Activated CD4-positive, CD25-positive, alpha-beta regulatory T cell treated with anti-CD3 and anti-CD28 coated beads, Interleukin-2, amount 50 U/mL, for 72 hours (primary cell): ENCODE measurements at regions not wholly inside any gene's neighbourhood (a gene's known extent, or its start where the extent isn't known, plus 50 kb on each side); places are given as distances from the start of the nearest gene placed in this dataset.

Source experiments
- DNase-seq: peaks from one replicate; pipeline ENCODE4 v3.0.0; 2021

DNA sequence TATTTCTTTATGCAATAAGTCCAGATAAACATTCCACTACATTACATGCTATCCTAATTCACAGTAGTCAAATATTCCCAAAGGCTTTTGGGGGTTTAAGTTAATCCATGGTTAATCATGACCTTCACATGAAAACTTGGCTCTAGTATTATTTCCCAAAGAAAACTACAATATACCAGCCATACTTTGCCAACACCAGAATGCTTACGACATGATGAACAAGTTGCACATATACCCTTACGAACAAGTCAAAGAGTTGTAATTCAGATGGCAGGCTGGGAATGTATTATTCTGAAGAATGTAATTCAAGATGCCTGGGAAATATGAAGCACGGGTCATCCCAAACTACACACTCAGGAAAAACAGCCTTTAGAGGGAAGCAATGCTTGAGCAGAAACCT is 499.6 kb downstream of the PPARGC1A start:
- no peak for DNase-seq

DNA sequence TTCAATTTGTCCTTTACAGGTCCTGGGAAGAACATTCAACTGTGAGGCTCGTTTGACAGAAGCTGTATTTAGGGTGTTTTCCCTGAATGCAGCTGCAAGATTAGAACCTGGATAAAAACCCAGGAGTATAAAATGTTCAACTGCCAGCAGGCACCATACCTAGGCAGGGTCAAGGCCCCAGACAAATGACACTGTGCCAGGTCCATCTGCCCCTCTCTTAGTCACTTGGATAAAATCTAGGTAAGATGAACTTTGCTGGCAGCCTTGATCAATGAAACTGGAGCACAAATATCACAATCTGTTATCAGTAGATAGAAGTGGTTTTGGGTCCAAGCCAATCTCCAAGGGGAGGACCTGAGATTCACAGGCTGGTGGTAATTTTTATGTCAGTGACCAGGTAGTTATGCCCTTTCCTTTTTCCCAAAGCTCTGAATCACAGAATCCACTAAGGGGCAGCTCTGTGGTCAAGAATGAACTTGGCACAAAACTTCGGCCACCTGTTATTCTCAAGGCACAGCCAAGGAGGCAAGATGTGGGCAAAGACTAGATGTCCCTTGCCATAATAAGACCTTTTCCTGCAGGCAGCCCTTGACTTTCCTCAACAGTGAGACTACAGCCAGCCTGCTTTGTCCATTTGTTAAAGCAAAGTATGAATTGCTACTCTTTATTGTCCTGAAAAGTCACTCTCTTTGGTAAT is 501.0 kb downstream of the PPARGC1A start:
- DNase-seq = no peak

DNA sequence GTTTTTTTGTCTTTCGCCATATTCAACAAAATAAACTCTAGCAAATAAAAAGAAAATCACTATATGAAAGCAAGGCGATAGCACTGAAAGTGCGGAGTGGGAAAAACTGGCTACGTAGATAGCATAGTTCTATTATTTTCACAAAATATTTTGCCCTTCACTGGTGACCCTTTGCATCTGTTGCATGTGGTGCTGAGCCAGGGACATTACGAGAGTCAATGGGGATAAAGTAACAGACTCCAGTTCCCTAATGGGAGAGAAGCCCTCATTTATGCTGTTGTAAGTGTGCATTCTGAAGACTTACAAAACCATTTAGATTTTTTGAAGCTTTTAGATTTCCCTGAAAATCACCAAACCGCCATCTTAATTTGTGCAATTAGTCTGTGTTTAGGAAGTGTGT is 501.6 kb downstream of the PPARGC1A start:
- DNase-seq = no peak

DNA sequence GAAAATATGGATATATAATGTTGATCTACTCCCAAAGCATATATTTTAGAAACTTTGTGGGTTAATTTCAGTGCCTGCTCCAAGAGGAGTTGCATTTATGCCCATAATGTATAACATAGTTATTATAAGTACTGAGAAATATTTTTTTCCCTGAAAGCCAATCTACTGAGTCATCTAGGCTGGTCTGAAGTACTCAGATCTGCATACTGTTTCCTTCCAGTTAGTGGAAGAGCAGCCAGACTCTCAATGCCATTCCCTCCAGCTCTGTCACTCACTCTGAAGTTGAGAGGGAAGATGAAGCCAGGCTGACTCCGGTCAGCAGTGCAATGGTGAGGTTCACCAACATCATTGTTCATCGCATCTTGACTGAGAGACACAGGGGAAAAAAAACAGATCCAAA is 505.1 kb downstream of the PPARGC1A start:
- no peak for DNase-seq

DNA sequence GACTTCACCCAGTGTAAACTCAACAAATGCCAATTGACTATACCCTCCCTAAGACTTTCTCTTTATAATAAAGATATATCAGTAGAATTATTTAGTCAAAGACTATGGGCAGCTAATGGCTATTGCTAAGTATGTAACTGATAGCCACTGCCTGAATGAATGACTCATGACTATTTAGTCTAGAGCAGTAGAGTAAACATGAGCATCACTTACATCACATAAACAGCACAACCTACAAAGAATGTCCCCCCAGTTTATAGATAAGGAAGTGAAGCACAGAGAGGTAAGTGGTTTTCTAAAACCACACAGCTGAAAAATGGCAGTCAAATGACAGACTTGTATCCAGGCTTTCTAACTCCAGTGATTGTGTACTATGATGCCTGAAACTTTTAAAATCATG is 507.0 kb downstream of the PPARGC1A start:
- DNase-seq = no peak

DNA sequence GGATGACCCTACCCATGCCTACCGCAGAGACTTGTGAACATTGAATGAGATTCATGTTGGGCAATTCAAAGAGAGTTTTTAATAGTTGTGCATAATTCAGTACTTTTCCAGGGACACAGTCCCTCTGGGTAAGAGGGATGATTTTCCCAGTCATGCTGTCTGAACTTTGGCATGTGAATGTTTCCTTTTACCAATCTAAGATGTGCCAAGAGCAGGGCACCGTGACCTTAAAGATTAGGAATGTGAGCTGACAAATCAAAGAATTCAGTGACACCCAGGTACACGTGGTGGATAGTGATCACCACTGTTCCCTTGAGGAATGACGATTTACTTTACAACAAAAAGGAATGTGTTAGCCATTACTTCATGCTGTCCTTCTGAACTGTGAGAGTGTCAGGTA is 515.6 kb downstream of the PPARGC1A start:
- DNase-seq = no peak

DNA sequence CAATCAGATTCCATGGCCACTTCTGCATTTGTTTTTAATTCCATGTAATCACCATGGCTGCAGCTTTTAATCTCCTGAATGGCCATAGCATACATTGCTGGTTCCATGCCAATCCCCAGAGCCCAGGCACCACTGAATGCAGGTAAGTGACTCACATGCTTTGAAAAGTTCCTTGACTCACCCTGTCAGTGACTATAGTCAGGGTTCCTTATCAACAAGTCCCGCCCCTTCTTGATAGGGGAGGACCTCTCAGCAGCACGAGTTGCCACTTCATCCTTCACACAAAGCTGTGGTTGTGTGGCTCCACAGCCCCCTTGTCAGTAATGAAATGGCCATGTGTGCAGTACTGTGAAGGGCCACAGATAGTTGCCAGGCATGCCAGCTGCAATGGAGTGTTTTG is 516.6 kb downstream of the PPARGC1A start:
- DNase-seq = no peak

DNA sequence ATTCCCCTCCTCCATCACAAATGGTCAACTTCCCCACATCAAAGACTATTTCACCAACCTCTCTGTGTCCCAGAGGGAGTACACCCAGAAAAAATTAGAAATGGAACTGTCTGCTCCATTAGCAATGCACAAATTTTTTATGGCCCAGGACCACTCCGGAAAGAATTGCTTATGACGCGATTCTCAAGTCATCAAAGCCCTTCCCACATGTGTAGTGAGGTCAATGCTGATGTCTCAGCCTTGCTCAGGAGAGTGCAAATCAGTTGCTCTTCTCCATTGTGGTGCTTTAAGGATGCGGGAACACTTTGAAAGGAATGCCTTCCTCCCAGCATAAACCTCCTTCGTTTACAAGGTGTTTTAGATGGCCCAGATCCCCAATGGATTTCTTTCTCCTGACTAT is 518.3 kb downstream of the PPARGC1A start:
- no peak for DNase-seq

DNA sequence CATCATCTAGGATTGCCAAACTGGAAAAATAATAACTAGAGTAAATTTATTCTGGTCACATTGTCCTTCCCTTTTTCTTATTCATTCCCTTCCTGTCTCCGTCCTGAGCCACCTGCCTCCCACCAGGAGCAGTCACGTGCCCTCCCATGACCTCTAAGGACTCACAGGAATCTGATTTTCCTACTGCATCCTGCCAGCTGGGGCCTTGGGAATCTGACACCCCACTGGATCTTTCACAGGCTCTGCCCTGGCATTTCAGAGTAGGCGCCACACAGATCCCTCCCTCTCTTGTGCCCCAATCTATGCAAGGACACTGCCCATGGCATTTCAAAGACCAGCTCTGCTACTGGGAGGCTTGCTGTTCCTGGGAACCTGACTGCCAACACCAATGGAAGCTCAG is 520.5 kb downstream of the PPARGC1A start:
- no peak for DNase-seq

DNA sequence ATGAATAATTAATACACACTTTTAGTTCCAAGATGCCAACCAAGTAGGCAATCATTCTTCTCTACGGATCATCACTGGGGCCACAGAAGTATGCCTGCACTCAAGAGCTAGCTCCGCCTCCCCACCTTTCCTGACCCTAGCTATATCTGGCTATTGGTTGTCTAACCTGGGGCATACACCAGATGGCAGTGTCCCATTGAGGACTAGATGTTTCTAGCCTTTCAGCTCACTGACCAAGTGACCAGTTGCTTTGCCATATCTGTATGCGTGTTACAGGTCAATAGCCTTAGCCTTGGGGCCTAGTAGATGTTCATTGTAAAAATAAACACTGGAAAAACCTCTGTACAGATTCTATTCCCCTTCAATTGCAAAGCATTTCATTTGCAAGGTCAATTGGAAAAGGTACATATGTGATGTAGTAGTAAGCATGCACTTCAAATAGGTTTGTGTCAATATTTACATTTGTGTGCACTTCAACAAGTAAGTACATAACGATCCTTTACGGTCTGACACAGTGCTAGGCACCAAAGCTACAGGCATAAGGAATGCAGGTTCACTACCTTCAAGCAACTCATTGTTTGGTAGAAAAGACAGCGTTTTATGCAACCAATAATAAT is 521.7 kb downstream of the PPARGC1A start:
- no peak for DNase-seq

DNA sequence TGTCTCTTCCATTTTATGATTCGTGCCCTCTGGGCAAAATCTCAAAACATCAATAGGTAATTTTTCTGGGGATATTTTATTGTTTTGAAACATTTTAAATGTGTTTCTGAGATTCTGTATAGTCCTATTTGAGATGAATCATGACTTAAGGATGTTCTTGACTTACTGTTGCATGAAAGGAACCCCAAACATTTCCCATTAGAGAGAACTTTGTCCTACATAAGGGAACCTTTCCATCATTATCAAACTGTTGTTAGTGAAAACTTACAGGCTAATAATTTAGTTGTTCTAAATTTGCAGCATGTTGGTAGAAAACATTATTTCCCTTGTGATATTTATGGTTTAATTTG is 523.3 kb downstream of the PPARGC1A start:
- no peak for DNase-seq

DNA sequence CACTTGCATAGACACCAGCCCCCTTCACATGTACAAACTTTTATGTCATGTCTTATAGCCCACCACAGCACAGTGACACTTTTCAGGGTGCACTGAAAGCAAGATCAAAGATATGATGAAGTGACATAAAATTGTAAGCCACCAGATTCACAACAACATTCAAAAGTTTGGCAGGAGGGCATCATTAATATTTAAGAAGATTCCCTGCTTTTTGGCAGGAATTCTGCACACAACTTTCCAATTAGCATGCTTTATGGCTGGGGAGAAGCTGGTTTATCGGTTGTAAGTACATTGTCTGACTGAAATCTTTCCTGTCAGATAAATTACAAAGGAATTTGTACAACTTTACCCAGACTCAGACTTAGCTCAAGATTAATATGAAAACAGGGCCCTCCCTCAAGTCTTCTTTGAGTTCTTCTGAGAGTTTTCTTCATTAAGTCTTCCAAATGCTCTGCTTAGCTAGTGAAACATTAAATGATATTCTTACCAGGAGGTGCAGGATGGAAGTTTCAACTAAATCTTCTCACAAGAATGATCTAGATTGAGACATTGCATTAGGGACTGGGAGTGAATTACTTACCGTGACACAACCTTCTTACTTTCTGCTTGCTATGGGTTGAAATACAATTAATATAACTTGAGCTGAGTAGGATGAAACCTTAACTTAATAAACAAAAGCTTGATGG is 523.8 kb downstream of the PPARGC1A start:
- DNase-seq = no peak

DNA sequence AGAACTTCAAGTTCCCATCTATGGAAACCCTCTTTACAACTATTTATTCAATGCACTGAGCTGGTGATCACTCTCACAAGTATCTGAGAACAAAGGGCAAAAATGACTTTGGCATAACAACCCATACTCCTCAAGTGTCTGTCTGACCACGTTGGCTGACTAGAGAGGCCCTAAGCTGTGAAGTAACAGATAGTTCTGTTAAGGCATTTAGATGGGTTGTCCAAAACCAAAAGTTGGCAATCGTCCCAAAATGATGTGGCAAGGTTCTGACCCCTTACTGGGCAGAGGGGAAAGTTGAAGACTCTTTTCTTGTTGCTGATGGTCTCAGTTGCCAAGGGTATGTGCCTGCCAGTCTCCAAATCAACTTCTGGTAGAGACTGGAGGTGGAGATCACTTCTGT is 524.8 kb downstream of the PPARGC1A start:
- DNase-seq = no peak

DNA sequence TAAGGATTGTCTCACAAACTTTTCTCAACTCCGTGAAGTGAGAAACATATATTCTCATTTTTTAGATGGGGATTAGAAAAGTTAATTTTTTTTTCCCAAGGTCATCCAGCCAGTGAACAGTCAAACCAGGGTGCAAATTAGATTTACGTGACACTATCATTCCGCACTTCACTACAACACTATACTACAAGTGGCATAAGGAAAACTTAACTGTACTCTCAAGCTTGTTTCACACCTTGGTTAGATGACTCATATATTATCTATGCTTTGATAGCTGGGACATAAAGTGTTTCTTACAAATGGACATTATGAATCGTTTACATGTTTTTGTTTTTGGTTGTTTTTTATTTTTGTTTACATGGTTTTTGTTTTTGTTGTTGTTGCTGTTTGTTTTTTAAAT is 525.7 kb downstream of the PPARGC1A start:
- no peak for DNase-seq

DNA sequence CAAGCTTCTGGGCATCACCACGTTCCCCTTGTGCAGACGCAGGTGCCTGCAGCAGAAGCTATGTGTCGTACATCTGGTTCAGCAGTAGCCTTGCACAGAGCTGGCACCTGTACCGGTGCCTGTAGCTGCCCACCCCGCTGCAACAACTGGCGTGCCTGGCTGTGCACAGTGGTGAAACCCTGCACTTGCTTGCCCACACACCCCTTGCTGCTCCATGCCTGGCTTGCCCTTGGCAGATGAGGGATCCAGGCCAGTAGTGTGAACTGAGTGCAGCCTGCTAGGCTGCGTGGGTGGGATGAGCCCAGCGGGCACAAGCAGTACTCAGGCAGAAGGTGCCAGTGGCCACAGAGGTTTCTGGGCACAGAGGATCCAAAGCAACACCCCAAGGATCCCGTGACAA is 528.4 kb downstream of the PPARGC1A start:
- no peak for DNase-seq

DNA sequence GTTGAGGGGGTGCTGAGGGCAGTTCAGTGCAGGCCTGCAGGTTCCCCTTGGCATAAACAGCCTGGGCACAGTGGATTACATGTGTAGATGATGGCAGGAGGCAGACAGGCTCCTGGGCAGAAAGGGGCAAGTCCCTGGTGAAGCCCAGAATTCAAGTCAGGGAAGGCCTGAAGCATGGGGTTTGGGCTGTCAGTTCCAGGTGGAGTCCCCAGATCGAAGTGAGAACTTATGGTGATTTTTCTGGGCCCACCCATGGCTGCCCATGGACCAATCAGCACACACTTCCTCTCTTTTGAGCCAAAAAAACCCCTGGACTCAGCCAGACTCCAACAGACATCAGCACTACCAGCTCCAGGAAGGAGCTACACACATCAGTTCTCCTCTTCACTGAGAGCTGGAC is 529.1 kb downstream of the PPARGC1A start:
- DNase-seq = no peak

DNA sequence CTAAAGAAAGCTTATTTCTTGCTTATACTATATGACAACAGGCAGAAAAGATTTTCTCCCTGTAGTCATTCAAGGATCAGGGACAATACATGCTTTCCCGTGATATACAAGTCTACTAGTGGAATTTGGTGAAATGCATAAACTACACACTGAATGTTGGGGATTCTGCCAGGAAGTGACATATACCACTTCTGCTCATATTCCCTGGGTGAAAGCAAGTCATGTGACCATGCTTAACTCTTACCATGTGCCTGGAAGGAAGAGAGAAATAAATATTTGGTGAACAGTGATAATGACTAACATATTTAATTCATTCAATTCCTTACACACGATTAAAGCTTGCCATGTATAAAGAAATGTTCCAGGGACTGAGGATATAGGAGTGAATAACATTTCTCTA is 534.6 kb downstream of the PPARGC1A start:
- no peak for DNase-seq

DNA sequence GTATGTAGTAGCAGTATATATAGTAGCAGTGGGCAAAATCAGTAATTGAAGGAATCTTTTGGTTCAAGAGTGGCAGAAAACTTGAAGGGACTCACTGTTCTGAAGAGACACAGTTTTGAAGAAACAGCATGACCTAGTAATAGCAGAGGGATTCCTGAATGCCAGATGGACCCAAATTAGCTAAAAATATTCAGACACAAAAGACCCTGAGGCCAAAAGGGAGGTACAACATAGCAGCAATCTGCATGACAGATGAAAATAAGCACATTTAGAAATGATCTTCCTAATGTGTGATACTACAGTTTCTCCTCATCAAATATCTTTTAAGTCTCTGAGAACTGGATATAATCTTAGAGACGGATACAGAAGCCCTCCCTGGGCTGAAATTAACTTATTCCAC is 536.6 kb downstream of the PPARGC1A start:
- no peak for DNase-seq

DNA sequence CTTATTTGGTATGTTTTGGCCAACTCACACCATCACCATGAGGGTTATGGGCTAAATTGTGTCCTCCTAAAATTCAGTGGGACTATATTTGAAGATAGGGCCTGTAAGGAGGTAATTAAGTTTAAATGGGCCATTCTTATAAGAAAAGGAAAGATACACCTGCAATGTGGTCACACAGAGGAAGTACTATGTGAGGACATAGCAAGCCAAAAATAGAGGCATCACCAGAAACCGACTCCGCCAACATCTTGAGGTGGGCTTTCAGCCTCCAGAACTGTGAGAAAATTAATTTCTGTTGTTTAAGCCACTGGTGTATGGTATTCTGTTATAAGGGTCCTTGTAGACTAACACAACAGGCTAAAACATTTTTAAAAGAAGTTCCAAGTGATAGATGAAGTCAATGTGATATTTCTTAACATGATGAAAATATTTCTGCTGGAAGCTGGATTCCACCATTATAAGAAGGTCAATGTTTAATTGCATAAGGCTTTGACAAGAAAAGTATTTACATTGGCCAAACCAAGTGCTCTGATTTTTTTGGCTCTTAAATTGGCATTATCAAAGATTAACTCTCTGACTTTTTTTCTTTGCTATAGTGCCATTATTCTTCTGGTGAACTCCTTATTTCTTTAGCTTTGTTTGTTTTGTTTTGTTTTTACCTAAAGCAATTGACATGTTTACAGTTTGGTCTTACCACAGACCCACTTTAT is 540.9 kb downstream of the PPARGC1A start:
- DNase-seq = no peak

DNA sequence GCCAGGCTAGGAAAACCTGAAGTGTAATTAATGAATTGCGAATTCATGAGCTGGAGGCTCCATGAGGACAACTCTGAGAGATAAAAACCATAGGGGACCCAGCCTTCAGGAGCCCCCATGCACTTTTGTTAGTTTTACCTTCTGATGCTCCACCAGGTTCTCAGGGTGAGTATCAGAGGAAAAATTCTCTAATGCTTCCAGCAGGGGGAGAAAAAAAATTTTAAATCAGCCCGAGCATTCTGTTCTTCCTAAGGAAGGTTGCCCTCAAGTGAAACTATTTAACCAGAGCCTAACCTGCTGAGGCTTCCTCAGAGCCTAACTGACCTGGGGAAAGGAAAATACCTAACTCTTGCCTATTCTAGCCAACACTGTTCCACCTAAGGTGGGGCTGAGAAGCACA is 552.6 kb downstream of the PPARGC1A start:
- no peak for DNase-seq

DNA sequence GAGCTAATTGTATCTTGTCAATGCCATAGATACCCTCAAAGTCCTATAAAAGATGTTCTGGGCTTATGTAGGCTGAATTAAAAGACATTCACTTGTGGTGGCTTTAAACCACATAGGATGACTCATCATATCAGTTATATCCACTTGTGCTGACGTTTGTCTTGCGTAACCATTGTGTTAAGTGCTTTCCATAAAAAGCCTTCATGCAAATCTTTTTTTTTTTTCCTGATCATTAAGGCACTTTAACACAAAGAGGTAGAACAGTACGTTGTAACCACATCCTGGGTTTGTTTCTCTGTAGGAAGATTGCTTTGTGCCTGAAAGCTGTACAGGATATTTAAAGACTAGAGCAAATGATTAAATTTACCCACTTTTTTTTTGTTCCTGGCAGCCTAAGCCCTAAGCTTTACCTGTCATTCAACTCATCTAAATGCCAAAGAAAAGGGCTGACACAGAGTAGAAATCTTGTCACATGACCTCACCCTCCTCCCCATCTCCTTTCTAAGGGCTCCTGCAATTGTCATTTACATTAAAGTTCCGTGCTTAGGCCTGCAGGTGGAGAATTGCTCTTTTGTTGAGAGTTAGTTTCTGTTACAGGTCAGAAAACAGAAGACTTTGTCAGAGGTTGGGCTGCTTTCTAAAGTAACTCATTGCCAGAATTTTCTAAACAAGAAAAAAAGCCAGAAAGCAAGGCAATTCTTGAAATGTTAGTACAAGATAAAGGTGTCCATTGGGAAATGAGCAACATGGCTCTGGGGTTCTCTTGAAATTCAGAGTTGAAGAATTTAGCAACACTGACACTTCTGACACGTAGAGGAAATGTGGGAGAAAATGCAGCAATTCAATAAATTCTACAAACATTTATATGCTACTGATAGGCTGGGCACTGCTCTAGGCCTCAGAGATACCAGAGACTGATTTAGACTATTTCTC is 555.6 kb downstream of the PPARGC1A start:
- DNase-seq = no peak

DNA sequence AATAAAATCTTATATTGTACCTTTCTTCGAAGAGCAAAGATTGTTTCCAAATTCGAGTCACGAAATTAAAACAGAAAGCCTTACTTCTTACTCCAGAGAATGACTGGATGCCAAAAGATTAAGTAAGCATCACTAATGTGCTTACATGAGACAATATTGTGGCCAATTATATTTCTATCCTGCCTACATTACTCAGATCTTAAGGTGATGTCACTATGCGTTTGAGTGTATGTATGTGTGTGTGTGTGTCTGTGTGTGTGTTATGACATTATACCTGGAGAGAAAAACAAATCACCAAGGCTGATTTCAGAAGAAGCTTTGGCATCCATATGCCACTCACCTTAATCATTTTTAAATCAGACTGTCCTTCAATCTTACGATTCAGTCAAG is 556.3 kb downstream of the PPARGC1A start:
- no peak for DNase-seq

DNA sequence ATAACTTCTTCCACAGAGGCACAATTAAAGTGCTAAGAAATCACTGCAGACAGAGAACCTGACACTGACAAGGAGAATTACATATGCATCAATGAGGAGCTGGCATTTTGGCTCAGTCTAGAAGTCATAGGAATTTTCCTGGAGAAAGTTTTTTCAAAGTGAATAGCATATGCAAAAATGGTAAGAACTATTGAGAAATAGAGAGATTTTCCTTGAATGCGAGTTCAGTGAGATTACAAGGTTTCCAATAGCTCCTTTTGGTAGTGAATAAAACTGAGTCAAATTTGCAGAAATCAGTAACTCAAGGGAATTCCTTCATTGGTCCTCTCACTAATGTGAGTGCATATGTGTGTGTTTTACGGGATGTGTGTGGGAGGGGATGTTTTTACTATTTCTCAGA is 557.5 kb downstream of the PPARGC1A start:
- no peak for DNase-seq
